ENCODE measurements at regions not wholly inside any gene's neighbourhood (a gene's known extent, or its start where the extent isn't known, plus 50 kb on each side); places are given as distances from the start of the nearest gene placed in this dataset.

DNA sequence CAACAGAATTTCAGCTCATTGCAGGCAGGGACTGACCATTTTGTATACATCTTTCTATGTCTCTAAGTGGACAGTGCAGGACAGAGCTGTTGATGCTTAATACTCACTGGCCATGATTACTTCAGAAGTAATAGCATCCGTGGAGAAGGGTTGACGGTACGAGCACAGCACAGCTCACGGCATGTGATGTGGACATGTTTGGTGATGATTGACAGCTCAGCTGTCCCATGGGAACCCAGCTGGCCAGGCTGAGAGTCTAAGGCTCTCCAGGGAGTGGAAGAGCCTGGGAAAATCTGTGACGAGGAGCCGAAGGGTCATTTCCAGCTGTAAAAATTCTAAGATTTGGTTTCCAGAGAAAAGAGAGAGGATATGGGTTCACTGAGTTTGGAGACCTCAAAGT lies 198.2 kb downstream of the SNX19 start:
- WGBS, 3 donors: 84 to 91% (median 90%) methylated on average over 6 of the region's 6 CpGs
- no peak overlapping the region for H3K4me3 ChIP-seq
- no peak overlapping the region for H3K27ac ChIP-seq
- intact Hi-C loops (cut with DNase I): no loop called here
- no peaks in the 10 kb centered on the region for H3K36me3 ChIP-seq
- TF ChIP-seq CTCF (IDR thresholded peaks at IDR 0.05): no peak
- TF ChIP-seq POLR2A (IDR thresholded peaks at IDR 0.05): no peak
- TF ChIP-seq EP300 (IDR thresholded peaks at IDR 0.05): no peak
- no peak for DNase-seq
- no peaks in the 10 kb centered on the region for H3K9me3 ChIP-seq
- no peaks in the 10 kb centered on the region for H3K27me3 ChIP-seq
- H3K4me1 ChIP-seq (ENCODE audit: insufficient read depth): peaks cover 3% of the 10 kb centered on the region

GRCh38 chr11:130719220-130719915 lies 196.9 kb downstream of the SNX19 start:
- TF ChIP-seq POLR2A (IDR thresholded peaks at IDR 0.05) (no peak), CTCF (IDR thresholded peaks at IDR 0.05) (no peak), EP300 (IDR thresholded peaks at IDR 0.05) (no peak)
- no peak for DNase-seq
- no peaks in the 10 kb centered on the region for H3K27me3 ChIP-seq
- no peaks in the 10 kb centered on the region for H3K36me3 ChIP-seq
- H3K4me1 ChIP-seq (ENCODE audit: insufficient read depth): peaks cover 3% of the 10 kb centered on the region
- intact Hi-C loops (cut with DNase I): no loop called here
- H3K4me3 ChIP-seq: no peak overlapping the region
- no peak overlapping the region for H3K27ac ChIP-seq
- H3K9me3 ChIP-seq: no peaks in the 10 kb centered on the region
- WGBS, 3 donors: 28 to 41% (median 34%) methylated on average over 14 of the region's 14 CpGs

GRCh38 chr11:130720232-130721022 lies 195.9 kb downstream of the SNX19 start:
- intact Hi-C loops (cut with DNase I): no loop called here
- Histone ChIP-seq H3K36me3 (no peaks in the 10 kb centered on the region), H3K9me3 (no peaks in the 10 kb centered on the region), H3K4me3 (no peak overlapping the region), H3K27me3 (no peaks in the 10 kb centered on the region), H3K4me1 (ENCODE audit: insufficient read depth) (peaks cover 3% of the 10 kb centered on the region), H3K27ac (no peak overlapping the region)
- TF ChIP-seq POLR2A (IDR thresholded peaks at IDR 0.05): no peak
- TF ChIP-seq CTCF (IDR thresholded peaks at IDR 0.05): no peak
- no peak for TF ChIP-seq EP300 (IDR thresholded peaks at IDR 0.05)
- 73 to 81% (median 73%) methylated on average over 26 to 27 of the region's 27 CpGs for WGBS, 3 donors
- DNase-seq: no peak

DNA sequence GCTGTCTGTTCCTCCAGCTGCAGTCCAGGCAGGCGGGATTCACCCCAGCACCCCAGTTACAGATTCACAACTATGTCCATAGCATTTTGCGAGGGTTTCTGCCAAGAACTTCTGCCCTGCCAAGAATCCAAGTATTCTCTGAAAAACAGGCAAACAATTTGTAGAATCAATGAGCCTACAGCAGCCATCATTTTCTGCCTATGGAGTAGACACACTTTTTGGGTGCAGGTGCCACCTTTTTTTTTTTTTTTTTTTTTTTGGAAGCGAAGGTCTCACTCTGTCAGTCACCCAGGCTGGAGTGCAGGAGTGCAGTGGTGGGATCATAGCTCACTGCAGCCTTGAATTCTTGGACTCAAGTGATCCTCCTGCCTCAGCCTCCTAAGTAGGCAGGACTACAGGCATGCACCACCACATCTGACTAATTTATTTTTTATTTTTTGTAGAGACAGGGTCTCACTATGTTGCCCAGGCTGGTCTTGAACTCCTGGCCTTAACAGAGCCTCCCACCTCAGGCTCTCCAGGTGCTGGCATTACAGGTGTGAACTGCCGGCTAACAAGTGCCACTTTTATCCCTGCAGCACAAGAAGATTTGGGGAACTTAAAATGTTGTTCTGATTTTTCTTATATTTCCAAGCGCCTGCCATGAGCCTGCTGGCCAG lies 195.1 kb downstream of the SNX19 start:
- TF ChIP-seq POLR2A (IDR thresholded peaks at IDR 0.05) (no peak), EP300 (IDR thresholded peaks at IDR 0.05) (no peak), CTCF (IDR thresholded peaks at IDR 0.05) (no peak)
- Histone ChIP-seq H3K27me3 (no peaks in the 10 kb centered on the region), H3K27ac (no peak overlapping the region), H3K36me3 (no peaks in the 10 kb centered on the region), H3K4me1 (ENCODE audit: insufficient read depth) (peaks cover 3% of the 10 kb centered on the region), H3K9me3 (no peaks in the 10 kb centered on the region), H3K4me3 (no peak overlapping the region)
- no peak for DNase-seq
- intact Hi-C loops (cut with DNase I): no loop called here
- WGBS, 3 donors: 53 to 68% (median 64%) methylated on average over 4 to 5 of the region's 5 CpGs

Data from ovary (tissue), 7 donors.